Body of pancreas (tissue), 4 donors: ENCODE measurements at regions not wholly inside any gene's neighbourhood (a gene's known extent, or its start where the extent isn't known, plus 50 kb on each side); places are given as distances from the start of the nearest gene placed in this dataset.

Experiments
- POLR2A ChIP-seq, 3 donors: fragments of 450-650 bp; IDR thresholded peaks; one replicate each; pipeline ENCODE4 v1.6.1; 2016; ENCODE audit warnings: antibody characterized with exemption in 3 of 3, mild to moderate bottlenecking in 2 of 3
- TF ChIP-seq, protein P1 (sequence below), 7 experiments: fragments of 450-650 bp in 4 of 7; fragments of 200-600 bp in 3 of 7; sonication (generic) in 3 of 7; IDR thresholded peaks; one replicate each; pipeline ENCODE4 v1.5.1; 2016 to 2019; ENCODE audit warnings: antibody characterized with exemption in 7 of 7

DNA sequence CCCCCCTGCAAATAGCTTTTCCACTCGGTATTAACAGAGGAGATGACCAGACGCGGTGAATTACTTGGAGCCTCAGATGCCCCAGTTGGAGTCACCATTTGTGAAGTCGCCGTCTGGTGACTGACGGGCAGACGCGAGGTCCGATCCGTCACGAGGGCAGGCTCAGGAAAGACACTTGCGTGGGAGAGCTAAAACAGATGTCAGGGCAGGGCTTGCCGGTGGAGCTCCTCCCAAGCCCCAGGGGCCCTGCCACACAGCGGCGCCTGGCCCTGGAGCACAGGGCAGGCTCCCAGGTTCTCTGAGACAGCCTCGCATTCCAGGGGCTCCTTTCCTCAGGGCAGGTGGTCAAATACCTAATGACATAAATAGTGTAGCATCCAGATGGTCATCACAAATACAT, 348.3 kb downstream of the C16orf95 start:
- TF ChIP-seq POLR2A (IDR thresholded peaks at IDR 0.05): no peak
- TF ChIP-seq, protein P1, sequence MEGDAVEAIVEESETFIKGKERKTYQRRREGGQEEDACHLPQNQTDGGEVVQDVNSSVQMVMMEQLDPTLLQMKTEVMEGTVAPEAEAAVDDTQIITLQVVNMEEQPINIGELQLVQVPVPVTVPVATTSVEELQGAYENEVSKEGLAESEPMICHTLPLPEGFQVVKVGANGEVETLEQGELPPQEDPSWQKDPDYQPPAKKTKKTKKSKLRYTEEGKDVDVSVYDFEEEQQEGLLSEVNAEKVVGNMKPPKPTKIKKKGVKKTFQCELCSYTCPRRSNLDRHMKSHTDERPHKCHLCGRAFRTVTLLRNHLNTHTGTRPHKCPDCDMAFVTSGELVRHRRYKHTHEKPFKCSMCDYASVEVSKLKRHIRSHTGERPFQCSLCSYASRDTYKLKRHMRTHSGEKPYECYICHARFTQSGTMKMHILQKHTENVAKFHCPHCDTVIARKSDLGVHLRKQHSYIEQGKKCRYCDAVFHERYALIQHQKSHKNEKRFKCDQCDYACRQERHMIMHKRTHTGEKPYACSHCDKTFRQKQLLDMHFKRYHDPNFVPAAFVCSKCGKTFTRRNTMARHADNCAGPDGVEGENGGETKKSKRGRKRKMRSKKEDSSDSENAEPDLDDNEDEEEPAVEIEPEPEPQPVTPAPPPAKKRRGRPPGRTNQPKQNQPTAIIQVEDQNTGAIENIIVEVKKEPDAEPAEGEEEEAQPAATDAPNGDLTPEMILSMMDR (IDR thresholded peaks at IDR 0.05): no peak
